HCT116 (cell line): ENCODE measurements at regions not wholly inside any gene's neighbourhood (a gene's known extent, or its start where the extent isn't known, plus 50 kb on each side); places are given as distances from the start of the nearest gene placed in this dataset.

Experiments
- ATAC-seq: fragments of 200-7000 bp; cut with Tn5 transposase; 2 replicates; pipeline ENCODE4 v1.9.1; 2020; ENCODE audit warnings: mild to moderate bottlenecking, moderate library complexity
- BruUV-seq: library from RNA; stranded (reverse); fragments of 400-500 nt; replicated peaks from 2 replicates; lab custom pipeline; 2021; lab: Mats Ljungman, UMichigan
- CTCF ChIA-PET: fragments of 300-600 bp; sonication (Branson Sonifier 250); formaldehyde crosslinking; loops from one replicate; lab custom pipeline; 2021; ENCODE audit warnings: antibody characterized with exemption; lab: Charles Lee
- POLR2A ChIA-PET: fragments of 300-600, 350-600 bp; sonication (Branson Sonifier 250); formaldehyde crosslinking; loops from one replicate; lab custom pipeline; 2021; ENCODE audit warnings: antibody characterized with exemption; lab: Charles Lee
- RAD21 ChIA-PET, 2 experiments: fragments of 300-600 bp; sonication (Branson Sonifier 250); formaldehyde crosslinking; loops; one replicate each; lab custom pipeline; 2023; ENCODE audit warnings: low total read pairs in 2 of 2; ENCODE audit not compliant: uncharacterized antibody in 2 of 2, unreplicated experiment in 2 of 2, low non-redundant PET in 1 of 2; lab: Charles Lee
- DNase-seq: peaks from one replicate; pipeline ENCODE4 v3.0.0-alpha.2; 2010; ENCODE audit warnings: low read depth, low spot score
- H2AFZ ChIP-seq: fragments of 200-600 bp; shearing (Covaris generic), sonication (generic); 2 replicates; pipeline ENCODE4 v1.6.1; 2017; ENCODE audit warnings: low read depth, mixed run types, mixed read lengths, antibody characterized with exemption, low read length; ENCODE audit not compliant: poor library complexity, severe bottlenecking
- H3K27ac ChIP-seq: 2 replicates; pipeline ENCODE4 v1.5.1; 2012; ENCODE audit warnings: low read depth, low read length
- H3K27me3 ChIP-seq: fragments of 200-600 bp; sonication (generic); 2 replicates; pipeline ENCODE4 v1.6.1; 2016; ENCODE audit warnings: mixed run types, low read length, mixed read lengths; ENCODE audit not compliant: insufficient read depth
- H3K36me3 ChIP-seq, 2 experiments: fragments of 200-500 bp in 1 of 2; fragments of 200-600 bp in 1 of 2; sonication (Bioruptor generic) in 1 of 2; sonication (generic) in 1 of 2; 2 replicates each; pipeline versions ENCODE4 v1.5.1 to v1.6.1; 2014 to 2016; ENCODE audit warnings: low read length in 2 of 2, inconsistent platforms in 1 of 2, mixed read lengths in 1 of 2, mixed run types in 1 of 2; ENCODE audit not compliant: insufficient read depth in 2 of 2, control insufficient read depth in 1 of 2
- H3K4me1 ChIP-seq, 2 experiments: fragments of 200-600 bp in 1 of 2; sonication (generic) in 1 of 2; 2 replicates each; pipeline versions ENCODE4 v1.5.1 to v1.6.1; 2012 to 2017; ENCODE audit warnings: low read length in 2 of 2, inconsistent platforms in 1 of 2, mild to moderate bottlenecking in 1 of 2, mixed read lengths in 1 of 2, mixed run types in 1 of 2, moderate library complexity in 1 of 2; ENCODE audit not compliant: insufficient read depth in 2 of 2, control insufficient read depth in 1 of 2
- H3K4me2 ChIP-seq: fragments of 200-600 bp; sonication (generic); 2 replicates; pipeline ENCODE4 v1.6.1; 2017; ENCODE audit warnings: mixed run types, low read length, mixed read lengths
- H3K4me3 ChIP-seq, 2 experiments: fragments of 200-600 bp in 1 of 2; sonication (generic) in 1 of 2; replicated peaks in 1 of 2; 2 replicates each; pipeline ENCODE4 v1.5.1; 2011 to 2016; ENCODE audit warnings: low read length in 2 of 2, control low read depth in 1 of 2, low read depth in 1 of 2, mild to moderate bottlenecking in 1 of 2, mixed read lengths in 1 of 2, mixed run types in 1 of 2
- H3K79me2 ChIP-seq: fragments of 200-600 bp; sonication (generic); 2 replicates; pipeline ENCODE4 v1.6.1; 2017; ENCODE audit warnings: mild to moderate bottlenecking, mixed run types, low read length, moderate library complexity, mixed read lengths; ENCODE audit not compliant: insufficient read depth
- H3K9ac ChIP-seq: fragments of 200-600 bp; sonication (generic); 2 replicates; pipeline ENCODE4 v1.6.1; 2016; ENCODE audit warnings: low read length, mixed read lengths
- H3K9me2 ChIP-seq: fragments of 200-600 bp; sonication (generic), shearing (Covaris generic); 2 replicates; pipeline ENCODE4 v1.6.1; 2017; ENCODE audit warnings: mixed run types, mild to moderate bottlenecking, moderate library complexity; ENCODE audit not compliant: insufficient read depth
- H3K9me3 ChIP-seq, 2 experiments: fragments of 200-500 bp in 1 of 2; fragments of 200-600 bp in 1 of 2; sonication (Bioruptor generic) in 1 of 2; sonication (generic) in 1 of 2; 2 replicates each; pipeline ENCODE4 v1.6.1; 2014 to 2017; ENCODE audit warnings: low read length in 2 of 2, mixed read lengths in 2 of 2, inconsistent platforms in 1 of 2, low read depth in 1 of 2, mild to moderate bottlenecking in 1 of 2, mixed run types in 1 of 2, moderate library complexity in 1 of 2; ENCODE audit not compliant: control insufficient read depth in 1 of 2, insufficient read depth in 1 of 2
- H4K20me1 ChIP-seq: fragments of 200-600 bp; sonication (generic), shearing (Covaris generic); 2 replicates; pipeline ENCODE4 v1.6.1; 2017; ENCODE audit warnings: mixed run types, mild to moderate bottlenecking, moderate library complexity; ENCODE audit not compliant: insufficient read depth
- CBX3 ChIP-seq: IDR thresholded peaks from 2 replicates; pipeline ENCODE4 v1.6.1; 2012; ENCODE audit warnings: low read depth
- CTCF ChIP-seq, 3 experiments: fragments of 200-600 bp in 1 of 3; sonication (generic) in 1 of 3; IDR thresholded peaks in 2 of 3; conservative IDR thresholded peaks in 1 of 3; 2 replicates each; pipeline ENCODE4 v1.5.1; 2012 to 2017; ENCODE audit warnings: low read depth in 2 of 3, low read length in 2 of 3, antibody characterized with exemption in 1 of 3, borderline replicate concordance in 1 of 3, control low read depth in 1 of 3, mild to moderate bottlenecking in 1 of 3, mixed read lengths in 1 of 3, mixed run types in 1 of 3, moderate library complexity in 1 of 3; ENCODE audit not compliant: insufficient read depth in 1 of 3
- EGR1 ChIP-seq: IDR thresholded peaks from 2 replicates; pipeline ENCODE4 v1.6.1; 2012; ENCODE audit warnings: low read depth
- ELF1 ChIP-seq: IDR thresholded peaks from 2 replicates; pipeline ENCODE4 v1.6.1; 2012; ENCODE audit warnings: low read depth, borderline replicate concordance
- EZH2 ChIP-seq: fragments of 200-600 bp; sonication (generic); IDR thresholded peaks from 2 replicates; pipeline ENCODE4 v1.6.1; 2017; ENCODE audit warnings: antibody characterized with exemption, mixed run types
- EZH2phosphoT487 ChIP-seq: fragments of 200-600 bp; IDR thresholded peaks from 2 replicates; pipeline ENCODE4 v1.6.1; 2018; ENCODE audit warnings: antibody characterized with exemption, borderline replicate concordance
- FOSL1 ChIP-seq: IDR thresholded peaks from 2 replicates; pipeline ENCODE4 v1.6.1; 2012; ENCODE audit warnings: low read depth
- JUND ChIP-seq: IDR thresholded peaks from 2 replicates; pipeline ENCODE4 v1.6.1; 2012
- MAX ChIP-seq: IDR thresholded peaks from 2 replicates; pipeline ENCODE4 v1.6.1; 2012
- POLR2A ChIP-seq: IDR thresholded peaks from 2 replicates; pipeline ENCODE4 v1.7.0; 2011; ENCODE audit warnings: borderline replicate concordance; ENCODE audit not compliant: insufficient read depth, insufficient read length; ENCODE audit errors: extremely low read depth
- RAD21 ChIP-seq: IDR thresholded peaks from 2 replicates; pipeline ENCODE4 v1.6.1; 2012; ENCODE audit warnings: low read depth, mild to moderate bottlenecking
- TCF7L2 ChIP-seq: IDR thresholded peaks from 2 replicates; pipeline ENCODE4 v1.7.0; 2011; ENCODE audit warnings: borderline replicate concordance, inconsistent platforms; ENCODE audit not compliant: insufficient read depth, insufficient read length; ENCODE audit errors: extremely low read depth
- YY1 ChIP-seq: IDR thresholded peaks from 2 replicates; pipeline ENCODE4 v1.6.1; 2011; ENCODE audit warnings: low read length, low read depth, moderate library complexity, mild to moderate bottlenecking; ENCODE audit not compliant: insufficient replicate concordance; ENCODE audit errors: extremely low read depth
- ZBTB33 ChIP-seq: IDR thresholded peaks from 2 replicates; pipeline ENCODE4 v1.6.1; 2011; ENCODE audit warnings: mild to moderate bottlenecking, low read length, moderate library complexity; ENCODE audit not compliant: insufficient replicate concordance; ENCODE audit errors: extremely low read depth
- ZNF274 ChIP-seq: fragments of 200-500 bp; sonication (Bioruptor generic); IDR thresholded peaks from 2 replicates; pipeline ENCODE4 v1.6.1; 2014; ENCODE audit warnings: mild to moderate bottlenecking, low read depth, low read length, inconsistent platforms
- intact Hi-C: fragments of 100-400 bp; cut with micrococcal nuclease; formaldehyde crosslinking; loops from 2 replicates; pipeline ENCODE4 v1.10.0; 2022

GRCh38 chr3:177787279-177788041 is 590.2 kb upstream of the TBL1XR1 start:
- no peaks in the 10 kb centered on the region for H3K79me2 ChIP-seq
- H4K20me1 ChIP-seq = no peaks in the 10 kb centered on the region
- H2AFZ ChIP-seq = no peak overlapping the region
- no peak overlapping the region for H3K27ac ChIP-seq
- H3K9me2 ChIP-seq = no peaks in the 10 kb centered on the region
- intact Hi-C loops = no loop called here
- no peaks in the 10 kb centered on the region for H3K4me1 ChIP-seq
- ChIA-PET RAD21 (no interaction called here), POLR2A (no interaction called here), CTCF (no interaction called here)
- no peak for ATAC-seq
- no TSS peak for BruUV-seq
- no peaks in the 10 kb centered on the region for H3K27me3 ChIP-seq
- no peaks in the 10 kb centered on the region for H3K9me3 ChIP-seq
- H3K4me3 ChIP-seq = no peak overlapping the region
- TF ChIP-seq RAD21 (no peak), ZNF274 (no peak), MAX (no peak), EZH2 (no peak), JUND (no peak), FOSL1 (no peak), CBX3 (no peak), CTCF (IDR thresholded peaks at IDR 0.05 in 2 of 3, conservative IDR thresholded peaks at IDR 0.05 in 1 of 3; ENCODE audit: borderline replicate concordance in 1 of 3, insufficient read depth in 1 of 3, low read depth in 2 of 3, low read length in 2 of 3) (no peak), ZBTB33 (no peak), ELF1 (no peak), EGR1 (no peak), POLR2A (no peak), EZH2phosphoT487 (no peak), TCF7L2 (no peak), YY1 (no peak)
- no peak for DNase-seq
- H3K9ac ChIP-seq = no peak overlapping the region
- H3K36me3 ChIP-seq = no peaks in the 10 kb centered on the region
- no peak overlapping the region for H3K4me2 ChIP-seq
